NCI-H146 (cell line): ENCODE measurements at regions not wholly inside any gene's neighbourhood (a gene's known extent, or its start where the extent isn't known, plus 50 kb on each side); places are given as distances from the start of the nearest gene placed in this dataset.
"Not testable (repeated sequence)": the region's sequence is repeated elsewhere in the genome, so short reads cannot be mapped to it uniquely, and the experiment has no call there.

Experiments used
- DNase-seq: peaks from one replicate; lab custom pipeline; 2025; lab: John Stamatoyannopoulos, UW

GRCh38 chr17:54353789-54354525 lies 531.2 kb downstream of the KIF2B start:
- DNase-seq = no peak

GRCh38 chr17:54361073-54361472 lies 538.3 kb downstream of the KIF2B start:
- DNase-seq = not testable (repeated sequence)

GRCh38 chr17:54368906-54369305 lies 531.7 kb upstream of the TOM1L1 start:
- no peak for DNase-seq

- DNase-seq = no peak
Observed at GRCh38 chr17:54372069-54372749, 528.4 kb upstream of the TOM1L1 start.

GRCh38 chr17:54373970-54374369 lies 526.7 kb upstream of the TOM1L1 start:
- DNase-seq = no peak

- DNase-seq = not testable (repeated sequence)
Observed at GRCh38 chr17:54376409-54376808, 524.2 kb upstream of the TOM1L1 start.

GRCh38 chr17:54381482-54381881 lies 519.2 kb upstream of the TOM1L1 start:
- no peak for DNase-seq

GRCh38 chr17:54404259-54404658 lies 496.4 kb upstream of the TOM1L1 start:
- no peak for DNase-seq

GRCh38 chr17:54405826-54406225 lies 494.8 kb upstream of the TOM1L1 start:
- no peak for DNase-seq

- DNase-seq = no peak
Observed at GRCh38 chr17:54408731-54409130, 491.9 kb upstream of the TOM1L1 start.

GRCh38 chr17:54418467-54418866 lies 482.2 kb upstream of the TOM1L1 start:
- no peak for DNase-seq

GRCh38 chr17:54425671-54426070 lies 475.0 kb upstream of the TOM1L1 start:
- DNase-seq = no peak

GRCh38 chr17:54426296-54426886 lies 474.3 kb upstream of the TOM1L1 start:
- DNase-seq = no peak

GRCh38 chr17:54435966-54436365 lies 464.7 kb upstream of the TOM1L1 start:
- no peak for DNase-seq

- no peak for DNase-seq
Observed at GRCh38 chr17:54439816-54440215, 460.8 kb upstream of the TOM1L1 start.

GRCh38 chr17:54451051-54451450 lies 449.6 kb upstream of the TOM1L1 start:
- DNase-seq = no peak

GRCh38 chr17:54452666-54453348 lies 447.8 kb upstream of the TOM1L1 start:
- no peak for DNase-seq

- no peak for DNase-seq
Observed at GRCh38 chr17:54455251-54455868, 445.3 kb upstream of the TOM1L1 start.

- DNase-seq = not testable (repeated sequence)
Observed at GRCh38 chr17:54465443-54465842, 435.2 kb upstream of the TOM1L1 start.

GRCh38 chr17:54466875-54467274 lies 433.8 kb upstream of the TOM1L1 start:
- no peak for DNase-seq

GRCh38 chr17:54482843-54483242 lies 417.8 kb upstream of the TOM1L1 start:
- no peak for DNase-seq

GRCh38 chr17:54493691-54494090 lies 407.0 kb upstream of the TOM1L1 start:
- no peak for DNase-seq
